ENCODE measurements at regions not wholly inside any gene's neighbourhood (a gene's known extent, or its start where the extent isn't known, plus 50 kb on each side); places are given as distances from the start of the nearest gene placed in this dataset.
"Not testable (repeated sequence)": the region's sequence is repeated elsewhere in the genome, so short reads cannot be mapped to it uniquely, and the experiment has no call there.

DNA sequence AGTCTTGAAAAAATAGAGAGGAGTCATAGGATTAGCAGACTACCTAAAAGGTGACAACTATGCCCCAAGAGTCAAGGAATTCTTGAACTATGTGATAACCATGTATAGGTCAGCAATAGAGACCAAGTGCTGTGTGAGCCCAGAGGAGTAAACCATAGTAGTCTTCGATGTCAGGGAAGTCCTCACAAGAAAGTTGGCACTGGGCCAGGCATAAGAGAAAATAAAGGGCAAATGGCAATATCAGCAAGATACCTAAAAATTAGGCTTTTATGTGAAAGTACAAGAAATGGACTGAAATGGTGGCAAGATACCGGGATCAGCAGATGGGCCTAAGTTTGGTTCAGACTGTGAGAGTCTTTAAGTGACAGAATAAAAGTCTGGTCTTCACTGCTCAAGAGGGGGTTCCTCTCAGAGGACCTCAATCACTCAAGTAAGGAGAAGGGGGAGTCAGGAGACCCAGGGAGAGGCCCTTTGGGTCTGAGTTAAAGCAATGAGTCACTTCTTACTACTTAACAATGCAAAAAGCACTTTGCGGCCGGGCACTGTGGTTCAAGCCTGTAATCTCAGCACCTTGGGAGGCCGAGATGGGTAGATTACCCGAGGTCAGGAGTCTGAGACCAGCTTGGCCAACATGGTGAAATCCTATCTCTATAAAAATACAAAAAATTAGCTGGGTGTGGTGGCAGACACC is 95.0 kb downstream of the TEX35 start:
- DNase-seq (ENCODE audit: low spot score) (no peak), ATAC-seq (ENCODE audit: low FRiP score) (no peak)
- no peak for TF ChIP-seq CTCF (IDR thresholded peaks at IDR 0.05)

GRCh38 chr1:178609015-178609414 is 96.1 kb downstream of the TEX35 start:
- ATAC-seq (ENCODE audit: low FRiP score) (peak; percentile 71), DNase-seq (ENCODE audit: low spot score) (no peak)
- no peak for TF ChIP-seq CTCF (IDR thresholded peaks at IDR 0.05)

DNA sequence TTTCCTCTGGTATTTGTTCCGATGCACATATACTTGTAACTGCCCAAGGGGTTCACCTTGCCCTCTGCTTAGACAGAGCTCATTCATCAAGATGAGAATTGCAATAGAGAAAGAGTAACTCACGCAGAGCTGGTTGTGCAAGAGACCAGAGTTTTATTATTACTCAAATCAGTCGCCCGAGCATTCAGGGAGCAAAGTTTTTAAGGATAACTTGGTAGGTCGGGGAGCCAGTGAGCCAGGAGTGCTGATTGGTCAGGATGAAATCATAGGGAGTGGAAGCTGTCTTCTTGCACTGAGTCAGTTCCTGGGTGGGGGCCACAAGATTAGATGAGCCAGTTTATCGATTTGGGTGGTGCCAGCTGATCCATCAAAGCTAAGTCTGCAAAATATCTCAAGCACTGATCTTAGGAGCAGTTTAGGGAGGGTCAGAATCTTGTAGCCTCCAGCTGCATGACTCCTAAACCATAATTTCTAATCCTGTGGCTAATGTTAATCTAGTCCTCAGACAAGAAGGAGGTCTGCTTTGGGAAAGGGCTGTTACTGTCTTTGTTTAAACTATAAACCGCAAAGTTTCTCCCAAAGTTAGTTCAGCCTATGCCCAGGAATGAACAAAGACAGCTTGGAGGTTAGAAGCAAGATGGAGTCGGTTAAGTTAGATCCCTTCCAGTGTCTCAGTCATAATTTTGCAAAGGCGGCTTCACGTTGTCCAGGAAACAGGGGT is 97.9 kb downstream of the TEX35 start:
- not testable (repeated sequence) for DNase-seq (ENCODE audit: low spot score)
- ATAC-seq (ENCODE audit: low FRiP score): peak; percentile 87

- no peak for DNase-seq (ENCODE audit: low spot score)
- ATAC-seq (ENCODE audit: low FRiP score): no peak
- TF ChIP-seq CTCF (IDR thresholded peaks at IDR 0.05): no peak
Observed at GRCh38 chr1:178612261-178612660, 99.4 kb downstream of the TEX35 start.

GRCh38 chr1:178613271-178613945 is 100.5 kb downstream of the TEX35 start:
- TF ChIP-seq CTCF (IDR thresholded peaks at IDR 0.05): no peak
- ATAC-seq (ENCODE audit: low FRiP score) (no peak), DNase-seq (ENCODE audit: low spot score) (no peak)

- no peak for DNase-seq (ENCODE audit: low spot score)
- no peak for ATAC-seq (ENCODE audit: low FRiP score)
- no peak for TF ChIP-seq CTCF (IDR thresholded peaks at IDR 0.05)
Observed at GRCh38 chr1:178614286-178614685, 101.4 kb downstream of the TEX35 start.

GRCh38 chr1:178619042-178619927 is 105.8 kb upstream of the RALGPS2 start:
- ATAC-seq (ENCODE audit: low FRiP score) (no peak), DNase-seq (ENCODE audit: low spot score) (no peak)
- no peak for TF ChIP-seq CTCF (IDR thresholded peaks at IDR 0.05)
